GM23338 (cell line): ENCODE measurements at regions not wholly inside any gene's neighbourhood (a gene's known extent, or its start where the extent isn't known, plus 50 kb on each side); places are given as distances from the start of the nearest gene placed in this dataset.

Experiments used
- ATAC-seq: fragments of 200-7000 bp; cut with Tn5 transposase; 3 replicates; pipeline ENCODE4 v1.9.1; 2020
- DNase-seq: peaks from one replicate; pipeline ENCODE4 v3.0.0-alpha.2; 2015; ENCODE audit warnings: low spot score
- H2AFZ ChIP-seq: fragments of 200-600 bp; sonication (generic); 2 replicates; pipeline ENCODE4 v1.8.0; 2016; ENCODE audit warnings: antibody characterized with exemption, mild to moderate bottlenecking, moderate library complexity
- H3F3A ChIP-seq: fragments of 200-600 bp; sonication (generic); replicated peaks from 2 replicates; pipeline ENCODE4 v1.8.0; 2017; ENCODE audit warnings: antibody characterized with exemption, mixed run types, low read depth
- H3K27ac ChIP-seq: fragments of 200-600 bp; sonication (generic); 2 replicates; pipeline ENCODE4 v1.6.1; 2016; ENCODE audit warnings: low read depth
- H3K27me3 ChIP-seq: fragments of 200-600 bp; sonication (generic); 2 replicates; pipeline ENCODE4 v1.8.0; 2016; ENCODE audit warnings: mild to moderate bottlenecking, mixed run types, moderate library complexity; ENCODE audit not compliant: insufficient read depth
- H3K36me3 ChIP-seq: fragments of 200-600 bp; sonication (generic); 2 replicates; pipeline ENCODE4 v1.8.0; 2016; ENCODE audit warnings: mild to moderate bottlenecking; ENCODE audit not compliant: insufficient read depth
- H3K4me1 ChIP-seq: fragments of 200-600 bp; sonication (generic); 2 replicates; pipeline ENCODE4 v1.8.0; 2016; ENCODE audit warnings: mild to moderate bottlenecking, moderate library complexity; ENCODE audit not compliant: insufficient read depth
- H3K4me2 ChIP-seq: fragments of 200-600 bp; sonication (generic); 2 replicates; pipeline ENCODE4 v1.7.1; 2017; ENCODE audit warnings: mixed run types
- H3K4me3 ChIP-seq: fragments of 200-600 bp; sonication (generic); 2 replicates; pipeline ENCODE4 v1.6.1; 2016; ENCODE audit warnings: mixed run types
- H3K79me2 ChIP-seq: fragments of 200-600 bp; sonication (generic); replicated peaks from 2 replicates; pipeline ENCODE4 v1.8.0; 2017; ENCODE audit warnings: mild to moderate bottlenecking; ENCODE audit not compliant: insufficient read depth
- H3K9me2 ChIP-seq: fragments of 200-600 bp; sonication (generic); 2 replicates; pipeline ENCODE4 v1.8.0; 2017; ENCODE audit not compliant: insufficient read depth
- H4K20me1 ChIP-seq: fragments of 200-600 bp; sonication (generic); replicated peaks from 2 replicates; pipeline ENCODE4 v1.8.0; 2017; ENCODE audit warnings: mild to moderate bottlenecking; ENCODE audit not compliant: insufficient read depth
- H3K27ac Mint-ChIP-seq: 2 replicates; pipeline ENCODE4 v1.8.0; 2020; ENCODE audit warnings: inconsistent platforms, mild to moderate bottlenecking, moderate library complexity, mixed read lengths
- H3K27me3 Mint-ChIP-seq: 3 replicates; pipeline ENCODE4 v1.8.0; 2022; ENCODE audit warnings: low read depth, mild to moderate bottlenecking, moderate library complexity, mixed read lengths, inconsistent platforms; ENCODE audit not compliant: insufficient read depth, poor library complexity
- H3K36me3 Mint-ChIP-seq: 3 replicates; pipeline ENCODE4 v1.8.0; 2021; ENCODE audit warnings: low read depth, mild to moderate bottlenecking, inconsistent platforms, moderate library complexity, mixed read lengths
- H3K4me1 Mint-ChIP-seq: 3 replicates; pipeline ENCODE4 v1.8.0; 2020; ENCODE audit warnings: mild to moderate bottlenecking, inconsistent platforms, mixed read lengths
- H3K4me3 Mint-ChIP-seq: 3 replicates; pipeline ENCODE4 v1.8.0; 2021; ENCODE audit warnings: moderate library complexity, mild to moderate bottlenecking, inconsistent platforms, mixed read lengths
- H3K9me3 Mint-ChIP-seq: 3 replicates; pipeline ENCODE4 v1.8.0; 2020; ENCODE audit warnings: moderate library complexity, mild to moderate bottlenecking, inconsistent platforms, mixed read lengths
- CREB1 ChIP-seq: fragments of 250-450 bp; sonication (Bioruptor Pico); IDR thresholded peaks from 2 replicates; pipeline ENCODE4 v1.5.0; 2020; ENCODE audit warnings: low read depth, mild to moderate bottlenecking, moderate library complexity
- CTCF ChIP-seq, 2 experiments: fragments of 200-600 bp in 1 of 2; sonication (generic) in 1 of 2; conservative IDR thresholded peaks; 2 replicates each; pipeline versions ENCODE4 v1.5.1 to v1.6.1; 2016 to 2017; ENCODE audit warnings: antibody characterized with exemption in 2 of 2, low read depth in 2 of 2, mild to moderate bottlenecking in 2 of 2, moderate library complexity in 1 of 2
- ETS1 ChIP-seq: IDR thresholded peaks from 2 replicates; pipeline ENCODE4 v1.6.1; 2016; ENCODE audit warnings: antibody characterized with exemption
- EZH2 ChIP-seq: fragments of 200-600 bp; sonication (generic); IDR thresholded peaks from one replicate; pipeline ENCODE4 v1.8.0; 2017; ENCODE audit warnings: antibody characterized with exemption, mild to moderate bottlenecking, low read depth; ENCODE audit not compliant: unreplicated experiment
- EZH2phosphoT487 ChIP-seq: fragments of 200-600 bp; sonication (generic); IDR thresholded peaks from one replicate; pipeline ENCODE4 v1.8.1; 2018; ENCODE audit warnings: antibody characterized with exemption; ENCODE audit not compliant: unreplicated experiment
- JUNB ChIP-seq: IDR thresholded peaks from one replicate; pipeline ENCODE4 v1.6.1; 2016; ENCODE audit warnings: antibody characterized with exemption; ENCODE audit not compliant: unreplicated experiment
- NANOG ChIP-seq: IDR thresholded peaks from 2 replicates; pipeline ENCODE4 v1.6.1; 2016; ENCODE audit warnings: antibody characterized with exemption, borderline replicate concordance
- POLR2AphosphoS5 ChIP-seq: IDR thresholded peaks from 2 replicates; pipeline ENCODE4 v1.6.1; 2016; ENCODE audit warnings: antibody characterized with exemption, low read depth
- REST ChIP-seq: IDR thresholded peaks from one replicate; pipeline ENCODE4 v1.6.1; 2018; ENCODE audit warnings: antibody characterized with exemption; ENCODE audit not compliant: unreplicated experiment
- STAT1 ChIP-seq: IDR thresholded peaks from one replicate; pipeline ENCODE4 v1.6.1; 2016; ENCODE audit warnings: antibody characterized with exemption; ENCODE audit not compliant: unreplicated experiment
- ZNF114 ChIP-seq: fragments of 250-450 bp; sonication (Bioruptor Pico); IDR thresholded peaks from 2 replicates; pipeline ENCODE4 v1.5.0; 2020; ENCODE audit warnings: mild to moderate bottlenecking, moderate library complexity
- ZNF331 ChIP-seq: fragments of 250-450 bp; sonication (Bioruptor Pico); IDR thresholded peaks from 2 replicates; pipeline ENCODE4 v1.5.0; 2020; ENCODE audit warnings: low read depth, mild to moderate bottlenecking, moderate library complexity
- ZNF462 ChIP-seq: fragments of 250-450 bp; sonication (Bioruptor Pico); IDR thresholded peaks from 2 replicates; pipeline ENCODE4 v1.5.0; 2020; ENCODE audit warnings: mild to moderate bottlenecking, moderate library complexity

DNA sequence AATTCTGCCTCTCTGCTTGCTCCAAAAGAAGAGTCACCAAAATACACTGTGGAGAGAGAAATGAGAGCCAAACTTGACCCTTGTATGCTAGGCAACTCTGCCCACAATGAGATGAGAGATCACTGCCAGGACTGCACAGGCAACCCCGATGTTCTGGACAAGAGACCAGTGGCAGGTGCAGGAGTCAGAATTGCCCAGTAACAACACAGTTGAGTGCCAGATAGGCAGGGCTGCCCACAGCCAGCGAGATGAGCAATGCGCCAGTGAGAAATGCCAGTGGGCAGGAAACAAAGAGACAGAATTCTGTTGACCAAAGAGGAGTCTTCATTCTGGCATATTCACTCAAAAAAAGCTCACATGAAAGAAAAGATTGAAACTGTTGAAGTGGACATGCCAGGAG lies 570.7 kb downstream of the CAAP1 start:
- Mint-ChIP-seq H3K9me3 (peaks cover 3% of the 10 kb centered on the region; the same call in 1 of the 3 replicates), H3K36me3 (no peaks in the 10 kb centered on the region), H3K27ac (no peak overlapping the region), H3K27me3 (no peaks in the 10 kb centered on the region), H3K4me3 (no peak overlapping the region), H3K4me1 (peaks cover 3% of the 10 kb centered on the region; the same call in 2 of the 3 replicates)
- Histone ChIP-seq H3K36me3 (no peaks in the 10 kb centered on the region), H4K20me1 (no peaks in the 10 kb centered on the region), H3K4me3 (no peak overlapping the region), H3K4me1 (no peaks in the 10 kb centered on the region), H3K79me2 (no peaks in the 10 kb centered on the region), H3F3A (no peaks in the 10 kb centered on the region), H3K4me2 (no peak overlapping the region), H3K27ac (no peak overlapping the region), H3K9me2 (no peaks in the 10 kb centered on the region), H2AFZ (no peak overlapping the region), H3K27me3 (no peaks in the 10 kb centered on the region)
- DNase-seq (no peak), ATAC-seq (no peak)
- TF ChIP-seq JUNB (no peak), CREB1 (CRISPR knock-in tag) (no peak), ETS1 (no peak), STAT1 (no peak), ZNF462 (no peak), REST (no peak), EZH2 (no peak), NANOG (no peak), EZH2phosphoT487 (no peak), ZNF114 (no peak), CTCF (conservative IDR thresholded peaks at IDR 0.05; ENCODE audit: low read depth in 2 of 2) (no peak), POLR2AphosphoS5 (no peak), ZNF331 (CRISPR knock-in tag) (no peak)
